Aorta (tissue), 5 donors: ENCODE measurements at regions not wholly inside any gene's neighbourhood (a gene's known extent, or its start where the extent isn't known, plus 50 kb on each side); places are given as distances from the start of the nearest gene placed in this dataset.

Experiments used
- ATAC-seq: fragments of 200-7000 bp; cut with Tn5 transposase; one replicate; pipeline ENCODE4 v1.9.1; 2022; ENCODE audit warnings: moderate library complexity; ENCODE audit not compliant: low FRiP score
- DNase-seq, 2 donors: peaks; one replicate each; pipeline ENCODE4 v3.0.0-alpha.2; 2020
- H3K27ac ChIP-seq, 2 donors: one replicate each; pipeline ENCODE4 v1.5.1; 2013; ENCODE audit warnings: low read length in 2 of 2, mild to moderate bottlenecking in 2 of 2, moderate library complexity in 2 of 2, control low read depth in 1 of 2, inconsistent platforms in 1 of 2, low read depth in 1 of 2
- H3K27me3 ChIP-seq, 2 donors: one replicate each; pipeline ENCODE4 v1.6.1; 2013; ENCODE audit warnings: control low read depth in 1 of 2, low read length in 1 of 2, mild to moderate bottlenecking in 1 of 2, moderate library complexity in 1 of 2; ENCODE audit not compliant: insufficient read depth in 2 of 2, control insufficient read depth in 1 of 2
- H3K36me3 ChIP-seq, 2 donors: one replicate each; pipeline ENCODE4 v1.6.1; 2013; ENCODE audit warnings: control low read depth in 1 of 2, low read length in 1 of 2, mild to moderate bottlenecking in 1 of 2; ENCODE audit not compliant: insufficient read depth in 2 of 2, control insufficient read depth in 1 of 2
- H3K4me1 ChIP-seq, 2 donors: one replicate each; pipeline ENCODE4 v1.6.1; 2013; ENCODE audit warnings: low read length in 2 of 2, control low read depth in 1 of 2, mild to moderate bottlenecking in 1 of 2, moderate library complexity in 1 of 2; ENCODE audit not compliant: insufficient read depth in 2 of 2, control insufficient read depth in 1 of 2
- H3K4me3 ChIP-seq, 2 donors: one replicate each; pipeline ENCODE4 v1.5.1; 2013; ENCODE audit warnings: low read length in 2 of 2, control low read depth in 1 of 2, mild to moderate bottlenecking in 1 of 2
- H3K9me3 ChIP-seq: one replicate; pipeline ENCODE4 v1.6.1; 2013; ENCODE audit warnings: mild to moderate bottlenecking, low read length; ENCODE audit not compliant: control insufficient read depth
- WGBS, 2 donors: extraction: QIAGEN DNeasy Blood & Tissue Kit; methylation state at CpG; one replicate each; pipeline ENCODE4 v1.1.7; 2013; 5-methylcytosine and 5-hydroxymethylcytosine counted together
- intact Hi-C, 2 donors: fragments of 100-400 bp; cut with DNase I; formaldehyde crosslinking; loops; one replicate each; pipeline versions ENCODE4 v1.14.2 to v1.15.0; 2022
- donor health status: healthy with polysubstance abuse.
- donor health status: Bipolar disorder and iron deficiency.
- donor health status: DM: no; HTN: no; CAD: no.
- donor health status: DM: no; HTN: no; CAD: no.
- donor health status: DM: yes; HTN: yes; CAD: no.

DNA sequence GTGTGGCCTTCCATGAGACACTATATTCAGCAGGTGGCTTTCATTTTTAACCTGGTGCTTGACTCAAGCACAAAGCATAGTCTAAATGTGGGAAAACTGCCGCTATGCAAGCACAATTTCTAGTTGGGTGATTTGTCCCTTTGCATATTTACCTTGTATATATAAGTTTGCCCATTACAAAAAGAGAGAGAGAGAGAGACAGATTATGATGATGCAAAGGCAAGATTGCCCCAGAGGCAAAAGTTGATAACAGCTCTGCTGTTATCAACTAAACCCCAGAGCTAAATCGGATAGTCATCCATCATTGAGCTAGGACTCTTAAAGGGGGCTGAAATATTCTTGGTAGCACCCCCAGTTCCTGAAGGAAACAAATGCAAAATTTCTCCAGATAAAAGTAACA lies 141.5 kb downstream of the AQP9 start:
- 65 to 67% methylated on average over 2 of the region's 2 CpGs for WGBS, 2 donors
- Histone ChIP-seq H3K27ac (no peak overlapping the region), H3K27me3 (no peaks in the 10 kb centered on the region), H3K4me1 (no peaks in the 10 kb centered on the region), H3K36me3 (no peaks in the 10 kb centered on the region), H3K9me3 (no peaks in the 10 kb centered on the region), H3K4me3 (no peak overlapping the region)
- no peak for ATAC-seq
- intact Hi-C loops = no loop called here
- DNase-seq = no peak

- Histone ChIP-seq H3K27me3 (no peaks in the 10 kb centered on the region), H3K27ac (no peak overlapping the region), H3K9me3 (no peaks in the 10 kb centered on the region), H3K4me1 (no peaks in the 10 kb centered on the region), H3K4me3 (no peak overlapping the region), H3K36me3 (no peaks in the 10 kb centered on the region)
- intact Hi-C loops = no loop called here
- no peak for ATAC-seq
- no peak for DNase-seq
- 75% methylated on average over 3 of the region's 3 CpGs for WGBS, 2 donors
Measured at GRCh38 chr15:58282060-58282708, 144.0 kb downstream of the AQP9 start.

DNA sequence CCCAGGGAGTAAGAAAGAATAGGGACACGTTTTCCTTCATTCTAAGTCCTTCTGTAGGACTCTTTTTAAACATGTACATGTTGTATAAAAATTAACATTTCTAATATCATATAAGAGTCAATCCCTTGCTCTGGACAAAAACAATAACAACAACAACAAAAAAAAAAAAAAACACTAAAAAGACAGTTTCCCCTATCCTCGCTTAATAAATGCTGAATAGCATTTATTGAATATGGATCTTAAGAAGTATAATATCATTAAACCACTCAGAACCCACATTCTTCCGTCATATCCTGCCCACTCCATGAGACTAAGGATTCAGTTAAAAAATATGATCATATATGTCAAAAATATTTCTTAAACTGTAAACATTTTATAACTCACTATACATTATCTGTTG lies 145.1 kb downstream of the AQP9 start:
- no peaks in the 10 kb centered on the region for H3K27me3 ChIP-seq
- H3K36me3 ChIP-seq = no peaks in the 10 kb centered on the region
- H3K27ac ChIP-seq = no peak overlapping the region
- no peak overlapping the region for H3K4me3 ChIP-seq
- H3K9me3 ChIP-seq = no peaks in the 10 kb centered on the region
- H3K4me1 ChIP-seq = no peaks in the 10 kb centered on the region
- ATAC-seq (no peak), DNase-seq (no peak)
- intact Hi-C loops = no loop called here
- 90 to 91% methylated on average over 3 of the region's 3 CpGs for WGBS, 2 donors

DNA sequence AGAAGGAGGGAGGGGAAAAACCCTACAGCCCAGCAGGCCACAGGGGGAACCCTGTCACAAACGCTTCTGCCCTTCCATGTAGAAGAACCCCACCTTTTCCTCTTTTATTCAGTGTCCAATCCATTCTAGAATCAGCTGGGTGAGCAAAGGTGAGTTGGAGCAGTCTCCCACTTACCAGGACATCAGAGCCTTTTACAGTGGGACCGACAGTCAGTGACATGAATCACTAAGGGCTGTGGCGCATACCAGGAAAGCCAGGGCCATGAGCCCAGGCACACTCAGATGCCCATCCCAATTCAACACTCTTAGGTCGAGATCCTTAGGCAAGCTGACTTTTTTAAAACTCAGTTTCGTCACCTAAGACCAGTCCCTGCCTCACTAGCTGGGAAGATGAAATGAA lies 146.1 kb downstream of the AQP9 start:
- no peaks in the 10 kb centered on the region for H3K9me3 ChIP-seq
- DNase-seq (no peak), ATAC-seq (no peak)
- no peaks in the 10 kb centered on the region for H3K4me1 ChIP-seq
- no peaks in the 10 kb centered on the region for H3K27me3 ChIP-seq
- no peaks in the 10 kb centered on the region for H3K36me3 ChIP-seq
- no peak overlapping the region for H3K27ac ChIP-seq
- H3K4me3 ChIP-seq = no peak overlapping the region
- 95% methylated on average over 5 of the region's 5 CpGs for WGBS, 2 donors
- intact Hi-C loops = no loop called here

DNA sequence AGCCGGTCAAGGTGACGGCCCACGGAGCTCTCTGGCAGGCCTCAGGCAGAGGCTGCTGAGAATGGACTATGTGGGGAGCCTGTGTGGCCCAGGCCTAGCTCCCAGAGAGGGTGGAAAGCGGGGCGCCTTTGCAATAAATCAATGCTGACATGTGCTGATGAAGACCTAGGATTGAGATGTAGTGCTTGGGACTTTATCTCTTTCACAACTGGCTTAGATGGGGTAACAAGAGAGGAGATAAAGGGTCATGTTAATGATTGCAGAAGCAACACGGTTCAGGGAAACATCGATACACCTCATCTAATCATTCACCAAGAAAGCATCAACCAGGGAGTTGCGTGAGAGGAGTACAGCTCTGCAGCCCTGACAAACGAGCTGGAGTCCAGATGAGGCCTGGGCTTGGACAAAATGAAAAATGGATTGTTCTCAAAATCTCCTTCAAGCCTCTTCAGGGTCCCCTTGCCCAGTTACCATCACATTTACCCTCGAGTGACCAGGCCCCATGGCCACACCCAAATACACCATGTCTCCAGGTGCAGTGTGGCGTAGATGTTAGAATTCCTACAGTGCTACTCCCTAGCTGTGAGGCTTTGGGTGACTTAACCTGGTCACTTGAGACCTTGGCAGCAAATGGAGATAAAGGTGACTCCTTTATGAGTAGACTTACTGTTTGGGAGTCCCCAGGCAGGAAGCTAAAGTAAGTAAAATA lies 146.4 kb upstream of the LIPC start:
- intact Hi-C loops = no loop called here
- 77 to 90% methylated on average over 11 of the region's 11 CpGs for WGBS, 2 donors
- Histone ChIP-seq H3K27ac (no peak overlapping the region), H3K9me3 (no peaks in the 10 kb centered on the region), H3K4me3 (no peak overlapping the region), H3K27me3 (no peaks in the 10 kb centered on the region), H3K36me3 (no peaks in the 10 kb centered on the region), H3K4me1 (no peaks in the 10 kb centered on the region)
- no peak for ATAC-seq
- DNase-seq = no peak

DNA sequence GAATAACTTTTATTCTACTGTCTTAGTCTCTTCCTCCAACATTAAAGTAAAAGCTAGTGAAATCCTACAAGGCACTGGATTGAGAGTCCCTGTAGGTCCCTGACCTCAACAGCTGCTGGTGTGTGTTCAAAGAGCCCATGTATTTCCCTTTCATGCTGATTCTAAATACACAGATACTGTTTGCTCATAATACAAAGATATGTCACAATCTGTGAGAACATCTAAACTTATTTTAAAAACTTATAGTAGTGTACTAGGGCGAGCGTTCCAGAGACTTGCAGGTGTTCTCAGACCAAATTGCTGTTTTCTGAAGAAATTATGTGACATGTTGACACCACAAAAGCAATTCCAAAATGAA lies 145.9 kb upstream of the LIPC start:
- DNase-seq = no peak
- intact Hi-C loops = no loop called here
- 93 to 96% methylated on average over 2 of the region's 2 CpGs for WGBS, 2 donors

GRCh38 chr15:58286523-58286922 lies 145.3 kb upstream of the LIPC start:
- 80 to 84% methylated on average over 4 of the region's 4 CpGs for WGBS, 2 donors

More for the DNA sequence above, 145.9 kb upstream of the LIPC start:
- ATAC-seq = no peak
- H3K36me3 ChIP-seq = no peaks in the 10 kb centered on the region
- H3K27me3 ChIP-seq = no peaks in the 10 kb centered on the region
- no peak overlapping the region for H3K4me3 ChIP-seq
- no peak overlapping the region for H3K27ac ChIP-seq
- no peaks in the 10 kb centered on the region for H3K4me1 ChIP-seq
- H3K9me3 ChIP-seq = no peaks in the 10 kb centered on the region

GRCh38 chr15:58287891-58288290 lies 143.9 kb upstream of the LIPC start:
- no peak for DNase-seq
- H3K27ac ChIP-seq = no peak overlapping the region
- no peak for ATAC-seq
- 94 to 96% methylated on average over 2 of the region's 2 CpGs for WGBS, 2 donors
- no peaks in the 10 kb centered on the region for H3K27me3 ChIP-seq
- peaks cover 2% of the 10 kb centered on the region for H3K9me3 ChIP-seq
- intact Hi-C loops = no loop called here
- H3K4me1 ChIP-seq = no peaks in the 10 kb centered on the region
- H3K36me3 ChIP-seq = no peaks in the 10 kb centered on the region
- H3K4me3 ChIP-seq = no peak overlapping the region

More at GRCh38 chr15:58286523-58286922, 145.3 kb upstream of the LIPC start:
- DNase-seq (no peak), ATAC-seq (no peak)
- H3K9me3 ChIP-seq = no peaks in the 10 kb centered on the region
- H3K4me3 ChIP-seq = no peak overlapping the region
- intact Hi-C loops = no loop called here
- H3K4me1 ChIP-seq = no peaks in the 10 kb centered on the region
- no peaks in the 10 kb centered on the region for H3K36me3 ChIP-seq
- H3K27me3 ChIP-seq = no peaks in the 10 kb centered on the region
- no peak overlapping the region for H3K27ac ChIP-seq

GRCh38 chr15:58288592-58288991 lies 143.2 kb upstream of the LIPC start:
- no peaks in the 10 kb centered on the region for H3K27me3 ChIP-seq
- H3K4me3 ChIP-seq = no peak overlapping the region
- H3K36me3 ChIP-seq = no peaks in the 10 kb centered on the region
- intact Hi-C loops = no loop called here
- DNase-seq (no peak), ATAC-seq (no peak)
- H3K4me1 ChIP-seq = no peaks in the 10 kb centered on the region
- no peak overlapping the region for H3K27ac ChIP-seq
- 85% methylated on average over 3 of the region's 3 CpGs for WGBS, 2 donors
- H3K9me3 ChIP-seq = peaks cover 2% of the 10 kb centered on the region
